BE2C (cell line): ENCODE measurements at regions not wholly inside any gene's neighbourhood (a gene's known extent, or its start where the extent isn't known, plus 50 kb on each side); places are given as distances from the start of the nearest gene placed in this dataset.

Experiments used
- DNase-seq: peaks from one replicate; pipeline ENCODE4 v3.0.0-alpha.2; 2020
- H3K27me3 ChIP-seq: fragments of 250-450 bp; sonication (Bioruptor Pico); 2 replicates; pipeline ENCODE4 v1.5.1; 2020; ENCODE audit warnings: mild to moderate bottlenecking
- H3K36me3 ChIP-seq: fragments of 250-450 bp; sonication (Bioruptor Pico); 2 replicates; pipeline ENCODE4 v1.5.1; 2020; ENCODE audit warnings: mild to moderate bottlenecking
- H3K4me1 ChIP-seq: fragments of 250-450 bp; sonication (Bioruptor Pico); 2 replicates; pipeline ENCODE4 v1.5.1; 2020
- H3K4me3 ChIP-seq: 2 replicates; pipeline ENCODE4 v1.5.1; 2011; ENCODE audit warnings: low read depth, low read length
- H3K9me3 ChIP-seq: fragments of 250-450 bp; sonication (Bioruptor Pico); 2 replicates; pipeline ENCODE4 v1.5.1; 2020
- TF ChIP-seq, protein P1 (sequence below): IDR thresholded peaks from 2 replicates; pipeline ENCODE4 v1.5.1; 2012; ENCODE audit warnings: mild to moderate bottlenecking, low read depth, low read length

DNA sequence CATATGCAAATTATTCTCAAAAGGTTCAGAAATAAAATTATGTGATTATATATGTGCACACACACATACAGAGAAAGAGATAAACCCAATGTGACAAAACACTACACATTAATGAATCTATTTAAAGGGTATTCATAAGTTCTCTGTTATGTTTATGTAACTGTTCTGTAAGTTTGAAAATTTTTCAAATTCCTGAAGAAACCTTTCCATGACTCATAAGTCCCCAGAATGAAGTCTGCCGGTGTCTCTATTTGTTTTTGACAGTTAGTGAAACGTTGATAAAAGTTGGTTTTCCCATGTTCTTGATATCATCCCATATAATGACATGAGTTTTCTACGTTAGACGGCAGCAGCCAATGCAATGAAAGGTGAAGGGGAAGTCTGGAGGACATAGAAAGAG is 199.5 kb upstream of the PUM3 start:
- no peaks in the 10 kb centered on the region for H3K4me1 ChIP-seq
- H3K36me3 ChIP-seq = no peaks in the 10 kb centered on the region
- H3K9me3 ChIP-seq = no peaks in the 10 kb centered on the region
- DNase-seq = no peak
- TF ChIP-seq, protein P1, sequence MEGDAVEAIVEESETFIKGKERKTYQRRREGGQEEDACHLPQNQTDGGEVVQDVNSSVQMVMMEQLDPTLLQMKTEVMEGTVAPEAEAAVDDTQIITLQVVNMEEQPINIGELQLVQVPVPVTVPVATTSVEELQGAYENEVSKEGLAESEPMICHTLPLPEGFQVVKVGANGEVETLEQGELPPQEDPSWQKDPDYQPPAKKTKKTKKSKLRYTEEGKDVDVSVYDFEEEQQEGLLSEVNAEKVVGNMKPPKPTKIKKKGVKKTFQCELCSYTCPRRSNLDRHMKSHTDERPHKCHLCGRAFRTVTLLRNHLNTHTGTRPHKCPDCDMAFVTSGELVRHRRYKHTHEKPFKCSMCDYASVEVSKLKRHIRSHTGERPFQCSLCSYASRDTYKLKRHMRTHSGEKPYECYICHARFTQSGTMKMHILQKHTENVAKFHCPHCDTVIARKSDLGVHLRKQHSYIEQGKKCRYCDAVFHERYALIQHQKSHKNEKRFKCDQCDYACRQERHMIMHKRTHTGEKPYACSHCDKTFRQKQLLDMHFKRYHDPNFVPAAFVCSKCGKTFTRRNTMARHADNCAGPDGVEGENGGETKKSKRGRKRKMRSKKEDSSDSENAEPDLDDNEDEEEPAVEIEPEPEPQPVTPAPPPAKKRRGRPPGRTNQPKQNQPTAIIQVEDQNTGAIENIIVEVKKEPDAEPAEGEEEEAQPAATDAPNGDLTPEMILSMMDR = no peak
- no peaks in the 10 kb centered on the region for H3K27me3 ChIP-seq
- H3K4me3 ChIP-seq = no peak overlapping the region

DNA sequence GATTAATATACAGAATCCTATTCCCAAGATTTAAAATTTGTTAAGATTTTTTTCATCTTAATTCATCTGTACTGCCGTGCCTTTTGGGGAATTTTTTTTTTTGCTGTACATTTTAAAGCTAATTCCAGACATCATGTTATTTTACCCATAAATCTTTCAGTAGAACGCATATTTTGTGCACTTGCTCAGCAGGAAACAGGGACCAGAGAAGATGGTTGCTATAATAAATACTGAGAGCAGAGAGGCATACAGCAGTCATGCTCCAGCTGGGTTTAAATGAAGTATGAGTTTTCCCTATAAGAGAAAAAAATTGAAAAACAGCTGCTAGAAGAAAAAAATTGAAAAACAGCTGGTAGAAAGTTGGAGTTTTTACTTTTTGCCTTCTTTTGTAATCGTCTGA is 196.9 kb upstream of the PUM3 start:
- no peak for DNase-seq
- Histone ChIP-seq H3K4me3 (no peak overlapping the region), H3K27me3 (no peaks in the 10 kb centered on the region), H3K4me1 (no peaks in the 10 kb centered on the region), H3K9me3 (no peaks in the 10 kb centered on the region), H3K36me3 (no peaks in the 10 kb centered on the region)
- TF ChIP-seq, protein P1 = no peak

DNA sequence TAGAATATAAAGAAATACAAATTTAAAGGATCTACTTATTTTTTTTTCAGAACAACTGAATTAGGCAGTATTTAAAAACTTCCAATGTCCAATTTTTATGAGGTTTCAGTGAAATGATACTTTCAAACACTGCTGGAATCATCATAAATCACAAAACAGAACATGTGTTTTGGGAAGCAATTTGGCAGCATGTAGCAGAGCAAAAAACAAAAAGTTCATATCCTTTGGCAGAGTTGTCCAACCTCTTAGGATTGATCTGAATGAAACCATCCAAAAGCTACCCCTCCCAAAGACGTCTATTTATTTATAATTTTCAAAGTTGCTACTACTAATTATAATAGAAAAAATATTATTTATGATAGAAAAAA is 192.4 kb upstream of the PUM3 start:
- H3K4me1 ChIP-seq = no peaks in the 10 kb centered on the region
- H3K9me3 ChIP-seq = no peaks in the 10 kb centered on the region
- H3K4me3 ChIP-seq = no peak overlapping the region
- H3K27me3 ChIP-seq = no peaks in the 10 kb centered on the region
- TF ChIP-seq, protein P1 = no peak
- H3K36me3 ChIP-seq = no peaks in the 10 kb centered on the region
- DNase-seq = no peak

DNA sequence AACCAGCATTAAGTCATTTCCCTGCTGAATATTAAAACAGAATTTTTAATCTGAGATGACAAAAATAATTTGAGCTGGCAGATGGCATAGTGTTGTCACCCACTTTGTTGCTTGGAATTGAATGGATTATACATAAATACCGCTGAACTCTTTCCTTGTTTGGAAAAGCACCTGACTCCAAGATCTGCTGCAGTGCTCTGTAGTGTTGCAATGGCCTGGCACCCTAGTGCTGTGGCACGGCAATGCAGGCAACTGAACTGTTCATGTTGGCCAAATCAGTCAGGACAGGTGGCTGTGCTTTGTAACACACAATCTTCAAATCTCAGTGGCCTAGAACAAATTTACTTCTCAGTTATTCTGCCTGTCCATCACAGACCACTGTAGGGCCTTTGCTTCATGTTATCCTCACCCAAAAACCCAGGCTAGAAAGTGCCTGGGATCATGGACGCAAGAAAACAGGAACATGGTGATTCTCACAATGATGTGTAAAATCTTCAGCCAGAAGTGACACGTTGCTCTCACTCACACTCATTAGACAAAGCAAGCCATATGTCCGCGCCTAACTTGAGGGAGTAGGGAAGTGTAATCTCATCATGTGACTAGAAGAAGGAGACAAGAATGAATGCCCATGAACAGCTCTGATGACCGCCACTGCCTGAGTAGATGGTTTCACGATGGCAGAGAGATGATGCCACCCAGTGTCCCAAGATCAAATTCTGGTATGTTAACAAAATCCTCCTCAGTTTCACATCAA is 191.9 kb upstream of the PUM3 start:
- Histone ChIP-seq H3K9me3 (no peaks in the 10 kb centered on the region), H3K27me3 (no peaks in the 10 kb centered on the region), H3K4me3 (no peak overlapping the region), H3K4me1 (no peaks in the 10 kb centered on the region), H3K36me3 (no peaks in the 10 kb centered on the region)
- TF ChIP-seq, protein P1 = no peak
- no peak for DNase-seq

DNA sequence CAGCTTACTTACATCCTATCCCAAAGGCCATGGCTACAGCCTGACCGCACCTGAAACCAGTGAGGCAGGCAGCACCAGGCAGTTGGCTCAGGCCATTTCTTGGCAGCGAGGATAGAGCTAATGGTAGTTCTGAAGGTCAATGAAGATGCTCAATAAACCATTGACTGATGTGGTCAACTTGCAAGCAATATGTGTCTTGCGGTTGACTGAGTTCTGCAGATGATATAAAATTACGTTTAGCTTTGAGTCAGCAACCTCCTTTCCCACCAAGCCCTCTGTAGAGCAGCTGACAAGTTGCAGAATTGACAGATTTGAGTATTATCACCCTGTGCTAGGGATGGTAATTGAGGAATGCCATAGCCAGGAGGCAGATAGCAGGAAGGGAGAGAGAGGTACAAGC is 189.0 kb upstream of the PUM3 start:
- Histone ChIP-seq H3K36me3 (no peaks in the 10 kb centered on the region), H3K9me3 (no peaks in the 10 kb centered on the region), H3K4me1 (no peaks in the 10 kb centered on the region), H3K27me3 (no peaks in the 10 kb centered on the region), H3K4me3 (no peak overlapping the region)
- TF ChIP-seq, protein P1 = no peak
- DNase-seq = no peak

DNA sequence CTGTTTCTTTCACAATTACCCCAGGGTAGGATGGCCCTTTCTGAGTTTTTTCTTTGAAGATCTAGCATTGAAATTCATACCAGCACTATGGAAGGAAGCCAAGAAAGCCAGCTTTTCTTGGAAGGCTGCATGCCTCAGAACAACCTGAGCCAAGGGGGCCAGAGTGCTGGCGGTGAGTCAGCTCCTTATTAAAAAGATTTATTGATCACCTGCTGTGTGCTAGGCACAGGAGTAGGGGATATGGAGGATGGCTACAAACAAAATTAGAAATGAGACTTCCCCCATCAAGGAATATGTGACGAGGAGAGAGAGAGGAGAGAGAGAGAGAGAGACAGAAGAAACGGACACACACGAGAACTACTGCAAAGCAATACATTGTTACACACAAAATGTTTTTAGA is 184.6 kb upstream of the PUM3 start:
- Histone ChIP-seq H3K36me3 (no peaks in the 10 kb centered on the region), H3K4me1 (no peaks in the 10 kb centered on the region), H3K27me3 (no peaks in the 10 kb centered on the region), H3K9me3 (no peaks in the 10 kb centered on the region), H3K4me3 (no peak overlapping the region)
- no peak for DNase-seq
- TF ChIP-seq, protein P1 = no peak
